Esophagus squamous epithelium (tissue), 4 donors: ENCODE measurements at regions not wholly inside any gene's neighbourhood (a gene's known extent, or its start where the extent isn't known, plus 50 kb on each side); places are given as distances from the start of the nearest gene placed in this dataset.

Source experiments
- CTCF ChIP-seq, 6 experiments: fragments of 450-650 bp in 4 of 6; fragments of 200-600 bp in 2 of 6; sonication (generic) in 2 of 6; IDR thresholded peaks; one replicate each; pipeline ENCODE4 v1.5.1; 2016 to 2019; ENCODE audit warnings: antibody characterized with exemption in 6 of 6, mild to moderate bottlenecking in 4 of 6, moderate library complexity in 4 of 6
- POLR2A ChIP-seq, 4 donors: fragments of 450-650 bp; IDR thresholded peaks; one replicate each; pipeline ENCODE4 v1.6.1; 2017; ENCODE audit warnings: antibody characterized with exemption in 4 of 4, mild to moderate bottlenecking in 4 of 4, moderate library complexity in 3 of 4

- no peak for TF ChIP-seq CTCF (IDR thresholded peaks at IDR 0.05)
- TF ChIP-seq POLR2A (IDR thresholded peaks at IDR 0.05) = no peak
These were observed 195.9 kb downstream of the SHOX start for GRCh38 chrX:826448-826847.
